ENCODE measurements at regions not wholly inside any gene's neighbourhood (a gene's known extent, or its start where the extent isn't known, plus 50 kb on each side); places are given as distances from the start of the nearest gene placed in this dataset.

GRCh38 chr10:5288359-5288758 lies 76.4 kb upstream of the UCN3 start:
- TF ChIP-seq CTCF (IDR thresholded peaks at IDR 0.05) (no peak), POLR2A (IDR thresholded peaks at IDR 0.05) (no peak)
